ENCODE measurements at regions not wholly inside any gene's neighbourhood (a gene's known extent, or its start where the extent isn't known, plus 50 kb on each side); places are given as distances from the start of the nearest gene placed in this dataset.

GRCh38 chr1:234529095-234529949 lies 50.3 kb upstream of the TARBP1 start:
- no peak for TF ChIP-seq CTCF (IDR thresholded peaks at IDR 0.05)
- TF ChIP-seq POLR2A (IDR thresholded peaks at IDR 0.05): no peak
